ENCODE measurements at regions not wholly inside any gene's neighbourhood (a gene's known extent, or its start where the extent isn't known, plus 50 kb on each side); places are given as distances from the start of the nearest gene placed in this dataset.

DNA sequence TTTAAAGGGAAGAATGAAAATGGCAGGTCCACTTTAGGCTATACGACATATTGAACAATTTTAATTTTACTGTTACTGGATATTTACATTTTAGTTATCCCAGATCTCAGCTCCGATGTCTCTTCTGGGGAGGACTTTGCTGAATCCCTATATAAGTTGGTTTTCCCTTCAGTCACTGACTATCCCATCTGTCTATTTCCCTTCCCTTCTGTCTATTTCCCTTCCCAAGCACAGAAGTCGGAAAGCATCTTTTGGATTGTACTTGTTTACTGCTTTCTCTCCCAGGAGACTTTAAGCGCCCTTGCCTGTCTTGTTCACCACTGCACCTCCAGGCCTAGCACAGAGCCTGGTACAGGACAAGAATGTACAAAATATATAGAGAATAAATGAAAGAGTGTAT, 165.8 kb upstream of the SALL4 start:
- BruUV-seq (replicated peaks): no TSS peak
- in situ Hi-C loops (cut with HindIII; ENCODE audit: low pct_unique_long_range_greater_than_20kb, low sequenced_read_pairs) (no loop called here), intact Hi-C loops (cut with micrococcal nuclease; ENCODE audit: unreplicated experiment) (loop anchor here (5.0 kb wide), 1 partner anchor 331 kb away; no protein-coding TSS in a partner anchor)
- ATAC-seq (no peak), DNase-seq (ENCODE audit: low read depth, low spot score) (no peak)
- no peaks in the 10 kb centered on the region for H3K27me3 ChIP-seq (ENCODE audit: control insufficient read depth, insufficient read depth, low read length)
- TF ChIP-seq SIN3A (IDR thresholded peaks at IDR 0.05; ENCODE audit: borderline replicate concordance, insufficient read depth, low read depth, low read length) (no peak), POLR2AphosphoS5 (IDR thresholded peaks at IDR 0.05; ENCODE audit: low read depth, low read length) (no peak), TCF7L2 (IDR thresholded peaks at IDR 0.05; ENCODE audit: low read depth, low read length) (no peak), CTCF (IDR thresholded peaks at IDR 0.05) (no peak)
- TF ChIP-seq, protein P1, sequence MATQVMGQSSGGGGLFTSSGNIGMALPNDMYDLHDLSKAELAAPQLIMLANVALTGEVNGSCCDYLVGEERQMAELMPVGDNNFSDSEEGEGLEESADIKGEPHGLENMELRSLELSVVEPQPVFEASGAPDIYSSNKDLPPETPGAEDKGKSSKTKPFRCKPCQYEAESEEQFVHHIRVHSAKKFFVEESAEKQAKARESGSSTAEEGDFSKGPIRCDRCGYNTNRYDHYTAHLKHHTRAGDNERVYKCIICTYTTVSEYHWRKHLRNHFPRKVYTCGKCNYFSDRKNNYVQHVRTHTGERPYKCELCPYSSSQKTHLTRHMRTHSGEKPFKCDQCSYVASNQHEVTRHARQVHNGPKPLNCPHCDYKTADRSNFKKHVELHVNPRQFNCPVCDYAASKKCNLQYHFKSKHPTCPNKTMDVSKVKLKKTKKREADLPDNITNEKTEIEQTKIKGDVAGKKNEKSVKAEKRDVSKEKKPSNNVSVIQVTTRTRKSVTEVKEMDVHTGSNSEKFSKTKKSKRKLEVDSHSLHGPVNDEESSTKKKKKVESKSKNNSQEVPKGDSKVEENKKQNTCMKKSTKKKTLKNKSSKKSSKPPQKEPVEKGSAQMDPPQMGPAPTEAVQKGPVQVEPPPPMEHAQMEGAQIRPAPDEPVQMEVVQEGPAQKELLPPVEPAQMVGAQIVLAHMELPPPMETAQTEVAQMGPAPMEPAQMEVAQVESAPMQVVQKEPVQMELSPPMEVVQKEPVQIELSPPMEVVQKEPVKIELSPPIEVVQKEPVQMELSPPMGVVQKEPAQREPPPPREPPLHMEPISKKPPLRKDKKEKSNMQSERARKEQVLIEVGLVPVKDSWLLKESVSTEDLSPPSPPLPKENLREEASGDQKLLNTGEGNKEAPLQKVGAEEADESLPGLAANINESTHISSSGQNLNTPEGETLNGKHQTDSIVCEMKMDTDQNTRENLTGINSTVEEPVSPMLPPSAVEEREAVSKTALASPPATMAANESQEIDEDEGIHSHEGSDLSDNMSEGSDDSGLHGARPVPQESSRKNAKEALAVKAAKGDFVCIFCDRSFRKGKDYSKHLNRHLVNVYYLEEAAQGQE (IDR thresholded peaks at IDR 0.05; ENCODE audit: insufficient read depth in 1 of 2, low read depth in 2 of 2, low read length in 1 of 2): no peak
- POLR2A ChIA-PET: interaction anchor here (0.6 kb wide), 1 partner anchor 102 kb away, joined by 3 read pairs; no protein-coding TSS in a partner anchor
- no peaks in the 10 kb centered on the region for H3K36me3 ChIP-seq (ENCODE audit: control insufficient read depth, insufficient read depth, low read length)
- no peaks in the 10 kb centered on the region for H3K4me1 ChIP-seq (ENCODE audit: control insufficient read depth, insufficient read depth, low read length)
- H3K27ac ChIP-seq (ENCODE audit: low read length): no peak overlapping the region
- no peak overlapping the region for H3K4me3 ChIP-seq (ENCODE audit: low read depth in 2 of 2, low read length in 2 of 2)
- CTCF ChIA-PET: no interaction called here
- no peaks in the 10 kb centered on the region for H3K9me3 ChIP-seq (ENCODE audit: control insufficient read depth, insufficient read depth, low read depth, low read length)

DNA sequence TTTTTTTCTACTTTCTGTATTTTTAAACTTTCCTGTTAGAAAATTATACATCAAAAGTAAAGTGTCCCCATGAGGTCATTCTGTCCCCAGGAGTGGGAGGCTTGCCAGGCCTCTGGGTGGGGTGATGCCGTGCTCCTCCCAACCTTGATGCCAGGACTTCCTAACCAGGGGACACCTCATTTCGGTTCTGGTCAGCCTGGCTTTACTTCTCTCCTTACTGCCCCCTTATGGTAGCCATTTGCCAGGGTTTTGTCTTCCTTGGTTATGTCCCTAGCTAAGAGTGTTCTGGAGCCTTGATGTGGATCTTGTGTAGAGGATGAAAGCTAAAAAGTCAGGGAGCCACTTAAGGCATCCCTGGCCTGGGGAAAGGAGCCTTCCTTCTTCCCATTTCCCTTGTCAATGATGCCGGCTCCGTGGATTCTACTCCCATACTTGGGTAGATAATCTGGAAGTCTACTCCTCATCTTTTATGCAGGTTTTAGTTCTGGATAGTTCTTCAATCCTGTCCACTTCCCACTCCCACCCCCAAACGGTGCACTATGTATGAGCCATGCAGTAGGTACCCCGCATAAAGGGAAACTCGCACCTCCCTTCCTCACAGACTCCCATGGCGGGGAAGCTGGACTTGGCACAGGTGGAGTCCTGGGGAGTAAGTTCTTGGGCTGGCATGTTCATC, 164.1 kb upstream of the SALL4 start:
- Histone ChIP-seq H3K36me3 (ENCODE audit: control insufficient read depth, insufficient read depth, low read length) (no peaks in the 10 kb centered on the region), H3K9me3 (ENCODE audit: control insufficient read depth, insufficient read depth, low read depth, low read length) (no peaks in the 10 kb centered on the region), H3K27me3 (ENCODE audit: control insufficient read depth, insufficient read depth, low read length) (no peaks in the 10 kb centered on the region), H3K4me3 (ENCODE audit: low read depth in 2 of 2, low read length in 2 of 2) (no peak overlapping the region), H3K4me1 (ENCODE audit: control insufficient read depth, insufficient read depth, low read length) (peaks cover 7% of the 10 kb centered on the region; the same call in 1 of the 2 replicates), H3K27ac (ENCODE audit: low read length) (no peak overlapping the region)
- DNase-seq (ENCODE audit: low read depth, low spot score) (peak; percentile 65), ATAC-seq (peak; percentile 95)
- in situ Hi-C loops (cut with HindIII; ENCODE audit: low pct_unique_long_range_greater_than_20kb, low sequenced_read_pairs): no loop called here
- POLR2A ChIA-PET: no interaction called here
- CTCF ChIA-PET: interaction anchor here (0.5 to 1.5 kb wide), 5 partner anchors 64 to 265 kb away, joined by 3 to 6 read pairs (median 4); no protein-coding TSS in a partner anchor
- TF ChIP-seq CTCF (IDR thresholded peaks at IDR 0.05) (peak; percentile 86), POLR2AphosphoS5 (IDR thresholded peaks at IDR 0.05; ENCODE audit: low read depth, low read length) (no peak), TCF7L2 (IDR thresholded peaks at IDR 0.05; ENCODE audit: low read depth, low read length) (no peak)
- BruUV-seq (replicated peaks): no TSS peak
- intact Hi-C loops (cut with micrococcal nuclease; ENCODE audit: unreplicated experiment): loop anchor here (5.0 kb wide), 1 partner anchor 329 kb away; no protein-coding TSS in a partner anchor
